Glutamatergic neuron (in vitro differentiated cells): ENCODE measurements at regions not wholly inside any gene's neighbourhood (a gene's known extent, or its start where the extent isn't known, plus 50 kb on each side); places are given as distances from the start of the nearest gene placed in this dataset.
A peak's percentile ranks its signal among the peaks of the same experiment; 100 is the strongest.

ENCODE experiments used
- DNase-seq: peaks from one replicate; pipeline ENCODE4 v3.0.0; 2022
- H3K27ac Mint-ChIP-seq: one replicate; pipeline ENCODE4 v1.8.0; 2020; ENCODE audit warnings: mild to moderate bottlenecking, mixed read lengths, inconsistent platforms; ENCODE audit not compliant: unreplicated experiment
- H3K27me3 Mint-ChIP-seq: one replicate; pipeline ENCODE4 v1.8.0; 2020; ENCODE audit warnings: mild to moderate bottlenecking, moderate library complexity, mixed read lengths, inconsistent platforms; ENCODE audit not compliant: unreplicated experiment
- H3K36me3 Mint-ChIP-seq: one replicate; pipeline ENCODE4 v1.8.0; 2020; ENCODE audit warnings: mild to moderate bottlenecking, mixed read lengths, inconsistent platforms; ENCODE audit not compliant: unreplicated experiment
- H3K4me1 Mint-ChIP-seq: one replicate; pipeline ENCODE4 v1.8.0; 2020; ENCODE audit warnings: mild to moderate bottlenecking, low read depth, mixed read lengths, inconsistent platforms; ENCODE audit not compliant: unreplicated experiment
- H3K4me3 Mint-ChIP-seq: one replicate; pipeline ENCODE4 v1.8.0; 2020; ENCODE audit warnings: mild to moderate bottlenecking, mixed read lengths, inconsistent platforms; ENCODE audit not compliant: unreplicated experiment
- H3K9me3 Mint-ChIP-seq: one replicate; pipeline ENCODE4 v1.8.0; 2020; ENCODE audit warnings: mild to moderate bottlenecking, moderate library complexity, mixed read lengths, inconsistent platforms; ENCODE audit not compliant: unreplicated experiment
- TF ChIP-seq, protein P1 (sequence below): fragments of 200-600 bp; sonication (generic); IDR thresholded peaks from one replicate; pipeline ENCODE4 v1.5.0; 2021; ENCODE audit not compliant: partially characterized antibody, unreplicated experiment

- Mint-ChIP-seq H3K27ac (no peak overlapping the region), H3K4me1 (no peaks in the 10 kb centered on the region), H3K36me3 (peaks cover 6% of the 10 kb centered on the region), H3K4me3 (no peak overlapping the region), H3K27me3 (peaks cover 2% of the 10 kb centered on the region), H3K9me3 (peaks cover 3% of the 10 kb centered on the region)
- TF ChIP-seq, protein P1, sequence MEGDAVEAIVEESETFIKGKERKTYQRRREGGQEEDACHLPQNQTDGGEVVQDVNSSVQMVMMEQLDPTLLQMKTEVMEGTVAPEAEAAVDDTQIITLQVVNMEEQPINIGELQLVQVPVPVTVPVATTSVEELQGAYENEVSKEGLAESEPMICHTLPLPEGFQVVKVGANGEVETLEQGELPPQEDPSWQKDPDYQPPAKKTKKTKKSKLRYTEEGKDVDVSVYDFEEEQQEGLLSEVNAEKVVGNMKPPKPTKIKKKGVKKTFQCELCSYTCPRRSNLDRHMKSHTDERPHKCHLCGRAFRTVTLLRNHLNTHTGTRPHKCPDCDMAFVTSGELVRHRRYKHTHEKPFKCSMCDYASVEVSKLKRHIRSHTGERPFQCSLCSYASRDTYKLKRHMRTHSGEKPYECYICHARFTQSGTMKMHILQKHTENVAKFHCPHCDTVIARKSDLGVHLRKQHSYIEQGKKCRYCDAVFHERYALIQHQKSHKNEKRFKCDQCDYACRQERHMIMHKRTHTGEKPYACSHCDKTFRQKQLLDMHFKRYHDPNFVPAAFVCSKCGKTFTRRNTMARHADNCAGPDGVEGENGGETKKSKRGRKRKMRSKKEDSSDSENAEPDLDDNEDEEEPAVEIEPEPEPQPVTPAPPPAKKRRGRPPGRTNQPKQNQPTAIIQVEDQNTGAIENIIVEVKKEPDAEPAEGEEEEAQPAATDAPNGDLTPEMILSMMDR: no peak
- DNase-seq: no peak
Observed at GRCh38 chr5:45800331-45800730, 104.2 kb upstream of the HCN1 start.

DNA sequence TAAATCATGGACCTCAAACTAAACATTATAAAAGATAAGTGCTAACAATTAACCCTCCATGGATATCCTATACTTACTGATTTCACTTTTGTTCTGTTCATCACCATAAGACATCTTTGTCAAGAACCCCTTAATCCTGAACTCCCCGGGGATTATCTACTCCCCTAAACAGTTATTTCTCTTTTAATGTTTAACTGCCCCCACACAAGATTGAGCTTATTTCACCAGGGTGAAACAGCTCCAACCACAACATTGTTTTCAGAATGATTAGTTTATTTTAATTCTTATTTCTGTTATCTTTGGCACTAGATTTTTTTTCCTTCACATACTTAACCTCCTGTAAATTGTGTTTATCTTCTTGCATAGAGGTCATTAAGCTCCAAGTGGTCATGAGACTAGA, 103.2 kb upstream of the HCN1 start:
- TF ChIP-seq, protein P1: no peak
- Mint-ChIP-seq H3K27ac (no peak overlapping the region), H3K27me3 (peaks cover 2% of the 10 kb centered on the region), H3K9me3 (peaks cover 3% of the 10 kb centered on the region), H3K36me3 (peaks cover 6% of the 10 kb centered on the region), H3K4me3 (no peak overlapping the region), H3K4me1 (no peaks in the 10 kb centered on the region)
- no peak for DNase-seq

GRCh38 chr5:45796959-45797553, 100.9 kb upstream of the HCN1 start:
- Mint-ChIP-seq H3K36me3 (peaks cover 6% of the 10 kb centered on the region), H3K4me1 (no peaks in the 10 kb centered on the region), H3K27me3 (peaks cover 2% of the 10 kb centered on the region), H3K27ac (no peak overlapping the region), H3K4me3 (no peak overlapping the region), H3K9me3 (peaks cover 3% of the 10 kb centered on the region)
- TF ChIP-seq, protein P1: peak; percentile 65
- DNase-seq: no peak

DNA sequence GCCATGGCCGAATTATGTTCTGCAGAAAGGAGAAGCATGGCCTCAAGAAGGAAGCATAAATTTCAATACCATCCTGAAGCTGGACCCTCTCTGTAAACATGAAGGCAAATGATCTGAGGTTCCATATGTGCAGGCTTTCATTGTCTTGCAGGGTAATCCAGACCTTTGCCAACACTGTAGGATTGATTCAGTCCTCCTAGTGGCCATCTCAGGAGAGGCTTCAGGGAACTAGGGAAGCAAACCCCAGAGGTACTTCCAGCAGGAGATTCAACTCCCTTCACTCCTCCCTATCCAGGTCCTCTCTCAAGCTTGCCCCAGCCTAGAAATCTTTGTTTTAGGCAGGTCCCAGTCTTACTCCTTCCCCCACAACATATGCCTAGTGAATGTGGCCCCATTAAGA, 99.3 kb upstream of the HCN1 start:
- Mint-ChIP-seq H3K4me1 (no peaks in the 10 kb centered on the region), H3K9me3 (peaks cover 3% of the 10 kb centered on the region), H3K27ac (no peak overlapping the region), H3K27me3 (peaks cover 2% of the 10 kb centered on the region), H3K36me3 (no peaks in the 10 kb centered on the region), H3K4me3 (no peak overlapping the region)
- TF ChIP-seq, protein P1: no peak
- DNase-seq: no peak

DNA sequence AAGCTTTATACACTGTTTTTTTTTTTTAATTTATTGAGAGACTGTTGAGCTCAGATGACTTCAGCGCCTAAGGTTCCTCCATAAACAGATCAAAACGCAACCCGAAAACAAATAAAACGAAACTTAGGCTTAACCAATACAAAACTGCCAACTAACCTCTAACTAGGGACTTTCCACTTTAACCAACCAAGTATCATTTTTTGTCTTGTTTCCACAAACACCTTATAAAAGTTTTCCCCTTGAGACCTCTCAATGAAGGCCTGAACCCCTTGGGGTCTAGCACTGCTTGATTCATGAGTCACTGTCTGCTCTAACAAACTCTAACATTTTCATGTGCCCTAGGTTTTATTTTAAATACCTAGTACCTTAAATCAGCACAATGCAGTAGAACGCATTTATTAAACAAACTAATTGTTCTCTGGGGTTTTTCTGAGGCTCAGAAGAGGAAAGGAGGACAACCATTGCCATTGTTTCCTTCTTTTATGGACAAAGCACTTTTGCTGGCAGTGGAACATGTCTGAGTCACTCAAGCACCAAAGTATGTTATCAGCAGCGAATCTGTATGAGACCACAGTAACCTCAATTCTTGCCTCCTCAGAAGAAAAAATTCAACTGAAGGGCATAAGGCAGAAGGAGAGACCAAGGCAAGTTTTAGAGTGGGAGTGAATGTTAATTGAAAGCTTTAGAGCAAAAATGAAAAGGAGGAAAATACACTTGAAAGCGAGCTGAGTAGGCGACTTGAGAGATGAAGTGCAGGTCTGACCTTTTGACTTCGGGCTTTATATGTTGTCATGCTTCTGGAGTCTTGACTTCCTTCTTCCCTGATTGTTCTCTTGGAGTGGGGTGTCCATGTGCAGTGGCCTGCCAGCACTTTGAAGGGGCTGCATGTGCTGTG, 97.7 kb upstream of the HCN1 start:
- no peak for DNase-seq
- peaks cover 2% of the 10 kb centered on the region for H3K27me3 Mint-ChIP-seq
- no peaks in the 10 kb centered on the region for H3K36me3 Mint-ChIP-seq
- no peak overlapping the region for H3K27ac Mint-ChIP-seq
- H3K4me1 Mint-ChIP-seq: no peaks in the 10 kb centered on the region
- no peak overlapping the region for H3K4me3 Mint-ChIP-seq
- TF ChIP-seq, protein P1: no peak
- H3K9me3 Mint-ChIP-seq: peaks cover 8% of the 10 kb centered on the region
